AG04449 (cell line): ENCODE measurements at regions not wholly inside any gene's neighbourhood (a gene's known extent, or its start where the extent isn't known, plus 50 kb on each side); places are given as distances from the start of the nearest gene placed in this dataset.

Source experiments
- CTCF ChIA-PET: fragments of 350-600 bp; formaldehyde crosslinking; extraction: SDS; loops from one replicate; lab custom pipeline; 2021; ENCODE audit warnings: antibody characterized with exemption; lab: Yijun Ruan, JAX
- POLR2A ChIA-PET: fragments of 400-600, 350-600 bp; formaldehyde crosslinking; extraction: SDS; loops from one replicate; lab custom pipeline; 2020; ENCODE audit warnings: antibody characterized with exemption, inconsistent platforms; lab: Yijun Ruan, JAX
- DNase-seq: peaks from one replicate; pipeline ENCODE4 v3.0.0-alpha.2; 2010; ENCODE audit warnings: low read depth, low spot score
- H3K4me3 ChIP-seq: 2 replicates; pipeline ENCODE4 v1.5.1; 2011; ENCODE audit warnings: low read depth, mild to moderate bottlenecking, control low read depth, low read length
- TF ChIP-seq, protein P1 (sequence below): IDR thresholded peaks from one replicate; pipeline ENCODE4 v1.5.1; 2011; ENCODE audit warnings: mild to moderate bottlenecking, moderate library complexity, low read length, control low read depth, inconsistent platforms; ENCODE audit not compliant: insufficient read depth; ENCODE audit errors: missing control alignments

DNA sequence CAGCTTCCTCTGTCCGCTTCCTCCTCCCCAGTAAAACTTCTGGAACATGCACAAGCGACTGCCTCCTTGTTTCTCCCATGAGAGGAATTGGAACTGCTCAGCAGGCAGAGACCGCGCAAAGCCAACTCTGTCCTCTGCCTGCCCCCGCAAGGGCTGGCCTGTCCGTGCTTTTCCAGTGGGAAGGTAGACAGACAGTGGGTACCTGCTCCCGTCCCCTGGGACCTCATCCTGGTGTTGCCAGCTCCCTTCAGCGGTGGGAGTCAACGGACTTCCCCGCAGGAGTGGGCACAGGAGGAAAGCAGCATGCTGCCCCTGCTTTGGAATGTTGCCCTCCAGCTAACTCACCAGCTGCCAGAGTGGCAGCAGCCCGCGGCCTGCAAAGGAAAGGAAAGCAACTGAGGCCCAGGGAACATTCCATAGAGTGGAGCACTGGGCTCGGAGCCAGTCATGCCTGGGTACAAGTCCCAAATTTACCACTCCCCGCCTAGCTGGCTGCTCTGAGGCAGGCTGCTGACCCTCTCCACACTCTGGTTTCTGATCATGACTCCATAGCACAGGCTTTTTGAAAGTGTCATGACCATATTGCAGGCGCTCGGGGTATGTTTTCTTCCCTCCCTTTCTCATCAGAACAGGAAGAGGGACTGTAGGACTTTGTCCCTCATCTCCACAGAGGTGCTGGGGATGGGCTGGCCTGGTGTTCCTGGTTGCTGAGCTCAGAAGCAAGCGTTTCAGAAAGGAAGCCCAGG, 89.2 kb upstream of the CLMN start:
- TF ChIP-seq, protein P1, sequence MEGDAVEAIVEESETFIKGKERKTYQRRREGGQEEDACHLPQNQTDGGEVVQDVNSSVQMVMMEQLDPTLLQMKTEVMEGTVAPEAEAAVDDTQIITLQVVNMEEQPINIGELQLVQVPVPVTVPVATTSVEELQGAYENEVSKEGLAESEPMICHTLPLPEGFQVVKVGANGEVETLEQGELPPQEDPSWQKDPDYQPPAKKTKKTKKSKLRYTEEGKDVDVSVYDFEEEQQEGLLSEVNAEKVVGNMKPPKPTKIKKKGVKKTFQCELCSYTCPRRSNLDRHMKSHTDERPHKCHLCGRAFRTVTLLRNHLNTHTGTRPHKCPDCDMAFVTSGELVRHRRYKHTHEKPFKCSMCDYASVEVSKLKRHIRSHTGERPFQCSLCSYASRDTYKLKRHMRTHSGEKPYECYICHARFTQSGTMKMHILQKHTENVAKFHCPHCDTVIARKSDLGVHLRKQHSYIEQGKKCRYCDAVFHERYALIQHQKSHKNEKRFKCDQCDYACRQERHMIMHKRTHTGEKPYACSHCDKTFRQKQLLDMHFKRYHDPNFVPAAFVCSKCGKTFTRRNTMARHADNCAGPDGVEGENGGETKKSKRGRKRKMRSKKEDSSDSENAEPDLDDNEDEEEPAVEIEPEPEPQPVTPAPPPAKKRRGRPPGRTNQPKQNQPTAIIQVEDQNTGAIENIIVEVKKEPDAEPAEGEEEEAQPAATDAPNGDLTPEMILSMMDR: no peak
- no peak overlapping the region for H3K4me3 ChIP-seq
- CTCF ChIA-PET: interaction anchor here (1.0 kb wide), 1 partner anchor 8 kb away, joined by 3 read pairs; no protein-coding TSS in a partner anchor
- DNase-seq: no peak
- POLR2A ChIA-PET: interaction anchor here (0.6 kb wide), 1 partner anchor 1328 kb away, joined by 3 read pairs; the partner anchor contains the start of gene IFI27L1

DNA sequence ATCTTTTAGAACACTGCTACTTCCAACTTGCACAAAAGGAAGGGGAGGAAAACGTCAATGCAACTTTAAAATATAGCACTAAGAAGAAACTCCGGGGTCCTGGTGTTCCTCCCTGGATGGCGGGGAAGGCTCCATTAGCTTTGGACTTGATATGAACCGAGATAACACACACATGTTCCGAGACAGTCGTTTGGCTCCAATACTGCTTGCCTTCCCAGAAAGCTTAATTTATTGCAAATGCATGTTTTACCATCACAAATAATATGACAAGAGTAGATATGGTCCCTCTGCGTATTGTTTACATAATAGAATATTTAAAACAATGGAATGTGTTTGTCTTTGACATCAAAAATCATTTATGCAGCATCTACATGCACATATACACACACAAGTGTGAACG, 87.6 kb upstream of the CLMN start:
- TF ChIP-seq, protein P1: no peak
- DNase-seq: no peak
- no peak overlapping the region for H3K4me3 ChIP-seq
- POLR2A ChIA-PET: no interaction called here
- CTCF ChIA-PET: interaction anchor here (1.4 kb wide), 1 partner anchor 25 kb away, joined by 3 read pairs; no protein-coding TSS in a partner anchor

DNA sequence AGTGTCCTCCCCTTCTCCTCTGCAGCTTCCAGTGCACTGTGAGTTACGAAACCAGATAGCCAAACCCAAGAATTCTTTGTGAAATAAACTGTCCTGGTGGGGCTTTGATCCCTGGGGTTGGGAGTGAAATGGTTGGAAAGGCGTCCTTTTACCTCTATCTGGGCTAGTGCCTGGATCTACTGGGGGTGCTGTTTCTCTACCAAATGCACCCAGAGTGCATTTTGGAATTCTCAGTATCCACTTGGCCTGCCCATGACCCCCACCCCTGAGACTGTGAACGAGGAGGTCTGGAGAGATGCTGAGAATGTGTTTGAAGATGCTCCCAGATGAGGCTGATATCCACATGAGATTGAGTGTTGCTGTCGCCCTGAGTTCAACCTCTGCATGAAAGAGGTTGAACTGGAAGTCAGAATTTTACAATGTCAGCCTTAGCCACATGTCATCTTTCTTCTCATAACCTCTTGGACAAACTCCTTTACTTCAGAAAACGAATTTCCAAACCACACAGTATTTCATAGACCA, 87.1 kb upstream of the CLMN start:
- no peak overlapping the region for H3K4me3 ChIP-seq
- TF ChIP-seq, protein P1: no peak
- ChIA-PET POLR2A (no interaction called here), CTCF (interaction anchor here (1.4 kb wide), 1 partner anchor 25 kb away, joined by 3 read pairs; no protein-coding TSS in a partner anchor)
- no peak for DNase-seq

DNA sequence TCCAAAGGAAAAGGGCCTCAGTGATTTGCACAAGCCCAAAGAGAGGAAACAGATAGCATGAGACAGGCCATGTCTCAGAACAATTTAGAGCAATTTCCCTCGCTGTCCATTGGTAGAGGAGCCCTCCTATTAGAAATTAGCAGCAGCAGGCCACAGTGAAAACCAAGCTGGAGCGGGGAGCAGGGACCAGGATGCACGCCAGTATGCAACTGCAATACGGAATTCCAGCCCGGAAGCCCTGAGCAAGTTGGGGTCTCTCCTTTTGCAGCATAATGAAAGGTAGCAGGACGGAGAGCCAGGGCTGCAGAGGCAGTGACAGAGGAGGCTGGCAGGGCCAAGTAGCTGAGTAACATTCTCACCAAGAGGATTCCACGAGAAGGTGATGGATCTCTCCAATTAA, 84.9 kb upstream of the CLMN start:
- ChIA-PET CTCF (no interaction called here), POLR2A (no interaction called here)
- TF ChIP-seq, protein P1: no peak
- no peak for DNase-seq
- H3K4me3 ChIP-seq: no peak overlapping the region

DNA sequence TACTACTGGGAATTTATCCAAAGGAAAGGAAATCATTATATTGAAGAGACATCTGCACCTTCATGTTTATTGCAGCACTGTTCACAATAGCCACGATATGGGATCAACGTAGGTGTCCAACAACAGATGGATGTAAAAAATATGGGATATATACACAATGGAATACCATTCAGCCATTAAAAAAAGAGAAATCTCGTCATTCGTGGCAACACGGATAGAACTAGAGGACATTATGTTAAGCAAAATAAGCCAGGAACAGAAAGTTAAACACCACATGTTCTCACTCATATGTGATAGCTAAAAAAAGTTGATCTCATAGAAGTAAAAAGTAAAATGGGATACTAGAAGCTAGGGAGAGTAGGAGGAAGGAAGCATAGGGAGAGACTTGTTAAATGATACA, 82.9 kb upstream of the CLMN start:
- ChIA-PET POLR2A (no interaction called here), CTCF (interaction anchor here (1.0 kb wide), 1 partner anchor 28 kb away, joined by 3 read pairs; no protein-coding TSS in a partner anchor)
- no peak overlapping the region for H3K4me3 ChIP-seq
- no peak for DNase-seq
- TF ChIP-seq, protein P1: no peak

DNA sequence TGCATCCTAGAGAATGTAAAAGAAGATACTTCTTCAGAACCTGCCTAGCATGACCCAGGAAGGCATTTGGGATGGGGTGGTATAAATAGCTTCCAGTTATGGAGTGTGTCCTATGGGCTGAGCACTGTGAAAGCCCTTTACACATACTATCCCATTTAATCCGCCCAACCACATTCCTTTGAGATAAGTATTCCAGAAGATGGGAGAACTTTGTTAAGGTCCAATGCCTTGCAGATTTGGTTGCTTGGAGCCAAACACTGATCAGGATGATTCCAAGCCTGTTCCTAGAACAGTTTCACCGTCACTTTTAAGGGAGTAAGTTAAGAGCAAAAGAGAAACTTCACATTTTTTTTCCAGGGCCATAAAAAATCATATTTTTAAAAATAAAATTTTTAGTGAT, 82.5 kb upstream of the CLMN start:
- CTCF ChIA-PET: no interaction called here
- TF ChIP-seq, protein P1: no peak
- POLR2A ChIA-PET: no interaction called here
- no peak for DNase-seq
- H3K4me3 ChIP-seq: no peak overlapping the region
